CD4-positive, alpha-beta T cell (primary cell): ENCODE measurements at regions not wholly inside any gene's neighbourhood (a gene's known extent, or its start where the extent isn't known, plus 50 kb on each side); places are given as distances from the start of the nearest gene placed in this dataset.

ENCODE experiments used
- ATAC-seq: fragments of 200-7000 bp; cut with Tn5 transposase; one replicate; pipeline ENCODE4 v1.10.0; 2022; ENCODE audit warnings: mild to moderate bottlenecking; ENCODE audit not compliant: poor library complexity
- CTCF ChIA-PET: fragments of 350-600 bp; sonication (Branson Sonifier 250); formaldehyde crosslinking; loops from one replicate; lab custom pipeline; 2021; ENCODE audit warnings: antibody characterized with exemption, inconsistent platforms; lab: Charles Lee
- POLR2A ChIA-PET: fragments of 350-600 bp; sonication (Branson Sonifier 250); formaldehyde crosslinking; loops from one replicate; lab custom pipeline; 2021; ENCODE audit warnings: antibody characterized with exemption, inconsistent platforms; lab: Charles Lee
- DNase-seq, 14 experiments: peaks; one replicate each; pipeline ENCODE4 v3.0.0-alpha.2; 2013 to 2020; ENCODE audit warnings: mixed read lengths in 2 of 14
- H3K27ac ChIP-seq, 2 donors: one replicate each; pipeline versions ENCODE4 v1.5.1 to v1.7.0; 2013; ENCODE audit warnings: low read length in 2 of 2, low read depth in 1 of 2, mild to moderate bottlenecking in 1 of 2
- H3K27me3 ChIP-seq, 2 experiments: 1 replicate in 1 of 2; 2 replicates in 1 of 2; pipeline versions ENCODE4 v1.6.1 to v1.7.0; 2013; ENCODE audit warnings: low read length in 2 of 2, control low read depth in 1 of 2, mild to moderate bottlenecking in 1 of 2, moderate library complexity in 1 of 2; ENCODE audit not compliant: insufficient read depth in 2 of 2, control insufficient read depth in 1 of 2
- H3K36me3 ChIP-seq: one replicate; pipeline ENCODE4 v1.6.1; 2013; ENCODE audit warnings: low read length, control low read depth; ENCODE audit not compliant: insufficient read depth
- H3K4me1 ChIP-seq: one replicate; pipeline ENCODE4 v1.6.1; 2013; ENCODE audit warnings: low read length, control low read depth; ENCODE audit not compliant: insufficient read depth
- H3K4me3 ChIP-seq: one replicate; pipeline ENCODE4 v1.5.1; 2013; ENCODE audit warnings: mild to moderate bottlenecking, low read length, moderate library complexity
- H3K9me3 ChIP-seq, 2 experiments: 1 replicate in 1 of 2; 2 replicates in 1 of 2; pipeline versions ENCODE4 v1.6.1 to v1.7.0; 2013; ENCODE audit warnings: low read length in 2 of 2, mild to moderate bottlenecking in 2 of 2, control low read depth in 1 of 2, moderate library complexity in 1 of 2; ENCODE audit not compliant: control insufficient read depth in 1 of 2, insufficient read depth in 1 of 2
- H3K27ac Mint-ChIP-seq: one replicate; pipeline ENCODE4 v1.8.0; 2020; ENCODE audit warnings: mixed read lengths
- H3K27me3 Mint-ChIP-seq: one replicate; pipeline ENCODE4 v1.8.0; 2021; ENCODE audit warnings: mixed read lengths
- H3K36me3 Mint-ChIP-seq: one replicate; pipeline ENCODE4 v1.8.0; 2021; ENCODE audit warnings: low read depth, mixed read lengths
- H3K4me1 Mint-ChIP-seq: one replicate; pipeline ENCODE4 v1.8.0; 2021; ENCODE audit warnings: low read depth, mixed read lengths
- H3K4me3 Mint-ChIP-seq: one replicate; pipeline ENCODE4 v1.8.0; 2020; ENCODE audit warnings: mild to moderate bottlenecking, mixed read lengths
- H3K9me3 Mint-ChIP-seq: one replicate; pipeline ENCODE4 v1.8.0; 2020; ENCODE audit warnings: mixed read lengths
- intact Hi-C, 2 experiments: fragments of 100-400 bp; cut with DNase I in 1 of 2; cut with micrococcal nuclease in 1 of 2; formaldehyde crosslinking; loops; one replicate each; pipeline versions ENCODE4 v1.15.1 to v1.9.0; 2023 to 2025; cut with DNase I, micrococcal nuclease
- TF ChIP-seq, protein P1 (sequence below): fragments of 200-600 bp; IDR thresholded peaks from one replicate; pipeline ENCODE4 v1.8.0; 2022; ENCODE audit warnings: antibody characterized with exemption, mild to moderate bottlenecking

DNA sequence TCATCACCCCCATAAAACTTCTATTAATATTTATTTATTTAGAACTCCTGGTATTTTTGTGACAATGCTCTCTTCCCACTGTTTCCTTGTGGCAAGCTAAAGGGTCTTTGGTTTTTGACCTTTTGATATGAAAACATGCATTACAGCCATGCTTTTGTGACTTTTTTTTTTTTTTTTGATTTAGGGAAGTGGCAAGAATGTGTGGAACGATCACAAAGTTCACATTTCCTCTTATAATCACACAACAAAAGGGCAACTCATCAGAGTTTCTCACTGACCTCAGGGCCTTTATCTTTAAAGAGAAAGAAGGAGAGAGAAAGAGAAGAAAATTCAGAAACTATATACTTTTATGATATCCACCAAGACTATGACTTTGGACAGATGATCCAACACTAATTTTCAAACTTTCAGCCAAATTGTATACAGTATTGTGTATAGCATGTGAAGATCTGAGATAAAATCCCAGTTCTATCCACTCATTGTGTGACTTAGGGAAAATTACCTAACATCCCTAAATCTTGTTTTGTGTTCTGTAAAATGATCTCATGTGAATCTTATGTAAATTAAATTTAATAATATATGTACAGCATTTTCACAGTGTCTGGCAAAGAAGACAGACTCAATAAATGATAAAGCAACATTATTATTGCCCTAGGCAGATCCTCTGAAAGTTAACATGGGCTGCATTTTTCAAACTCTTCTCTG lies 106.8 kb upstream of the MARCKS start:
- ChIA-PET POLR2A (no interaction called here), CTCF (no interaction called here)
- Histone ChIP-seq H3K4me3 (no peak overlapping the region), H3K27ac (no peak overlapping the region), H3K4me1 (no peaks in the 10 kb centered on the region), H3K36me3 (no peaks in the 10 kb centered on the region), H3K9me3 (no peaks in the 10 kb centered on the region), H3K27me3 (no peaks in the 10 kb centered on the region)
- Mint-ChIP-seq H3K9me3 (no peaks in the 10 kb centered on the region), H3K27me3 (no peaks in the 10 kb centered on the region), H3K4me1 (no peaks in the 10 kb centered on the region), H3K27ac (no peak overlapping the region), H3K4me3 (no peak overlapping the region), H3K36me3 (no peaks in the 10 kb centered on the region)
- TF ChIP-seq, protein P1, sequence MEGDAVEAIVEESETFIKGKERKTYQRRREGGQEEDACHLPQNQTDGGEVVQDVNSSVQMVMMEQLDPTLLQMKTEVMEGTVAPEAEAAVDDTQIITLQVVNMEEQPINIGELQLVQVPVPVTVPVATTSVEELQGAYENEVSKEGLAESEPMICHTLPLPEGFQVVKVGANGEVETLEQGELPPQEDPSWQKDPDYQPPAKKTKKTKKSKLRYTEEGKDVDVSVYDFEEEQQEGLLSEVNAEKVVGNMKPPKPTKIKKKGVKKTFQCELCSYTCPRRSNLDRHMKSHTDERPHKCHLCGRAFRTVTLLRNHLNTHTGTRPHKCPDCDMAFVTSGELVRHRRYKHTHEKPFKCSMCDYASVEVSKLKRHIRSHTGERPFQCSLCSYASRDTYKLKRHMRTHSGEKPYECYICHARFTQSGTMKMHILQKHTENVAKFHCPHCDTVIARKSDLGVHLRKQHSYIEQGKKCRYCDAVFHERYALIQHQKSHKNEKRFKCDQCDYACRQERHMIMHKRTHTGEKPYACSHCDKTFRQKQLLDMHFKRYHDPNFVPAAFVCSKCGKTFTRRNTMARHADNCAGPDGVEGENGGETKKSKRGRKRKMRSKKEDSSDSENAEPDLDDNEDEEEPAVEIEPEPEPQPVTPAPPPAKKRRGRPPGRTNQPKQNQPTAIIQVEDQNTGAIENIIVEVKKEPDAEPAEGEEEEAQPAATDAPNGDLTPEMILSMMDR, result no peak
- intact Hi-C loops, result no loop called here
- ATAC-seq (no peak), DNase-seq (peak in 1 of 14 experiments; percentile 6)

DNA sequence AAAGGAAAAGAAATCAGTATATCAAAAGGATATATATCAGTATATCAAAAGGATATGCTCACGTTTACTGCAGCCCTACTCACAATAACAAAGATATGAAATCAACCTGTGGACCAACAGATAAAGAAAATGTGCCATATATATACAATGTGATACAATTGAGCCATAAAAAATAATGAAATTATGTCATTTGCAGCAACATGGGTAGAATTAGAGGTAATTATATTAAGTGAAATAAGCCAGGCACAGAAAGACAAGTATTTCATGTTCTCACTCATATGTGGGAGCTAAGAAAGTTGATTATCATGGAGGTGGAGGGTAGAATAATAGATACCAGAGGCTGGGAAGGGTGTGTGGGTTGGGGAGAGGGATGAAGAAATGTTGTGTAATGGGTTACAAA lies 102.9 kb upstream of the MARCKS start:
- no peak overlapping the region for H3K4me3 Mint-ChIP-seq
- H3K27ac Mint-ChIP-seq, result no peak overlapping the region
- H3K4me1 ChIP-seq, result no peaks in the 10 kb centered on the region
- no peaks in the 10 kb centered on the region for H3K36me3 Mint-ChIP-seq
- no peak overlapping the region for H3K27ac ChIP-seq
- DNase-seq (no peak), ATAC-seq (no peak)
- no peaks in the 10 kb centered on the region for H3K36me3 ChIP-seq
- H3K4me3 ChIP-seq, result no peak overlapping the region
- no peaks in the 10 kb centered on the region for H3K27me3 ChIP-seq
- no peaks in the 10 kb centered on the region for H3K27me3 Mint-ChIP-seq
- no peaks in the 10 kb centered on the region for H3K9me3 ChIP-seq
- CTCF ChIA-PET, result no interaction called here
- TF ChIP-seq, protein P1, result no peak
- H3K9me3 Mint-ChIP-seq, result no peaks in the 10 kb centered on the region
- intact Hi-C loops, result no loop called here
- H3K4me1 Mint-ChIP-seq, result no peaks in the 10 kb centered on the region
- POLR2A ChIA-PET, result no interaction called here

DNA sequence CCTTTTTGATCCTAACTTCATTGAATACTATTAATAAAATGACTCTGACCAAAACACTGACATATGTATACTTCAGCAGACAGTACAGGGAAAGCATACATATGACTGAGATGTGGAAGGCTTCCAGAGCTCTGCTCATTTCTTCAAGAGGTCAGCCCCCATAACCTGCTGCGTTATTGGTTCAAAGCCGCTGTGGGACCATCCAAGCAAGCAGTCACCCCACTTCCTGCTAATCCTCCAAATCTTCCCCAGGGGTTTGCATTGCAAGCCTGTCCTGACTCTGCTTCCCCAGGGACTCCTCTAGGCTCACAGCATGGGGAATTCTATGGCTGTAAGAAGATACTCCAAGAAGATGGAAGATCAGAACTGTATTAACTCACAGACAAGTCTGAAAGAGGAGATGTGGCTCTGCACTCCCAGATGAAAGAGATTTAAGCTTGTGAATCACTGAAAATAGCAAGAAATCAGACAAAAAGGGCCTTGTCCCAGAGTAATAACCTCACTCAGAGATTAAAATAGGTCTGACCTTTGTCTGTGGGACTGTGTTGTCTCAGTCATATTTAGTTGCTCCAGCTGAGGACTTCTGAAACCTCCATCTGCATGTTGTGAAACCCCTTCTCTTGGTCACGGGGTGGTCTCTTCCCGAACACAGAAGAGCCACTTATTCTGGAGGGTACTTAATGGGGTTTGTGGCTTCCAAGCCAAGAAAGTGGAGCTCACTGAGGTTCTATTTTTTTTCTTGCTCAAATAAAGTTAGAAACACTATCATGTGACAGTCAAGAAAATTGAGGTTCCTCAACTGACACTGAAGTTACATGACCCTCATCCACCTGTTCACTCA lies 101.5 kb upstream of the MARCKS start:
- H3K9me3 Mint-ChIP-seq, result no peaks in the 10 kb centered on the region
- no peak for DNase-seq
- H3K27ac ChIP-seq, result no peak overlapping the region
- H3K27me3 Mint-ChIP-seq, result no peaks in the 10 kb centered on the region
- H3K27me3 ChIP-seq, result no peaks in the 10 kb centered on the region
- POLR2A ChIA-PET, result no interaction called here
- H3K36me3 ChIP-seq, result no peaks in the 10 kb centered on the region
- H3K36me3 Mint-ChIP-seq, result no peaks in the 10 kb centered on the region
- no peaks in the 10 kb centered on the region for H3K4me1 Mint-ChIP-seq
- CTCF ChIA-PET, result no interaction called here
- intact Hi-C loops, result no loop called here
- H3K27ac Mint-ChIP-seq, result no peak overlapping the region
- H3K9me3 ChIP-seq, result no peaks in the 10 kb centered on the region
- ATAC-seq, result no peak
- no peak overlapping the region for H3K4me3 Mint-ChIP-seq
- no peaks in the 10 kb centered on the region for H3K4me1 ChIP-seq
- H3K4me3 ChIP-seq, result no peak overlapping the region
- TF ChIP-seq, protein P1, result no peak
